ENCODE measurements at regions not wholly inside any gene's neighbourhood (a gene's known extent, or its start where the extent isn't known, plus 50 kb on each side); places are given as distances from the start of the nearest gene placed in this dataset.
"Not testable (repeated sequence)": the region's sequence is repeated elsewhere in the genome, so short reads cannot be mapped to it uniquely, and the experiment has no call there.

- no peak for DNase-seq
These were observed 179.0 kb downstream of the BCAS1 start for GRCh38 chr20:53891306-53891894.

DNA sequence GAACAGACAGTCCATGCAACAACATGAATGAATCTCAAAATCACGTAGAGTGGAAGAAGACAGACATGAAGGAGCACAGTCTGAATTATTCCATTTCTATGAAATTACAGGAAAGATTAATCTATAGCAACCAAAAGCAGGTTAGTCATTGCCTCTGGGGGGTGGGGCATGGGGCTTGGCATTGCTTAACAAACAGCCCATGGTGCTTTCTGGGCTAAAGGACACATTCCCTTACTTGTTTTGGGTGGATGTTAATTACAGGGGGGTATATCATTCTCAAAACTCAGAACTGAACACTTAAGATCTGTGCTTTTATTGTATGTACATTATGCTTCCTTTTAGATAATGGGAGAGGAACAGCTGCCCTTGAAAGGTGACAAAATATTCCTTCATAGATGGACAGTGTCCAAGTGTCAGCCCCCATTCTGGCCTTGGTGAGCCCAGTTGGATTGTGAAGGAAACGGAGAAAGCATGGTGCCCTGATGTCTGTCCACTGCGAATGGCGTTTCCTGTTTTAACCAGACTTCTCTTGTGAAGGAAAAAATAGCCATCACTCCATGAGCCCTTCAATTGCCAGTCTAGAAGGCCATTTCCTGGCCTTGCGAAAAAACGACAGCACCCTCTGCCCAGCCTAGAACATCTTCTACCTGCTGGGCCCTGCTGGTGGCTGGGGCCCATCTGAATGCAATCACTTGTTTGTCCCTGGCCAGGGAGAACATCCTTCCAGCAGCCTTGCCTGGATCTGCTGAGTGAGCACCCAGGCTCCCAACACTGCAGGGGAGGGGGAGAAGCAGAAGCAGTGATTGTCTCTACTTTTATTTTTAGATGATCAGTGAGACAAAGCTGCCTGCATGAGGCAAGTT, 179.7 kb downstream of the BCAS1 start:
- no peak for DNase-seq

GRCh38 chr20:53889411-53890148, 180.8 kb downstream of the BCAS1 start:
- DNase-seq, result no peak

DNA sequence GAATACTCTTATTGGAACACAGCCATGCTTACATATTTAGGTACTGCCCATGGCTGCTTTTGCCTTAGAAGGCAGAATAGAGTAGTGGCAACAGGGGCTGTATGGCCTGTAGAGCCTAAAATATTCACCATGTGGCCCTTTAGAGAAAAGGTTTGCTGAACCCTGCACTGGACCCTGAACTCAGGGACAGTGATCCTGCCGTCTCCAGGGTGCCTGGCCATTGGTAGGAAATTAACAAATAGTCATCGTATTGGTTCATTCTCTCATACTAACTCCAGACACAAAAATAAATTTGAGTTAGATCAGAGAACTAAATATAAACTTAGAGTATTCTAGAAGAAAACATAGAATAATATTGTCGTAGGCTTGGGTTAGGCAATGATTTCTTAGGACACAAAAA, 181.4 kb downstream of the BCAS1 start:
- DNase-seq, result no peak

DNA sequence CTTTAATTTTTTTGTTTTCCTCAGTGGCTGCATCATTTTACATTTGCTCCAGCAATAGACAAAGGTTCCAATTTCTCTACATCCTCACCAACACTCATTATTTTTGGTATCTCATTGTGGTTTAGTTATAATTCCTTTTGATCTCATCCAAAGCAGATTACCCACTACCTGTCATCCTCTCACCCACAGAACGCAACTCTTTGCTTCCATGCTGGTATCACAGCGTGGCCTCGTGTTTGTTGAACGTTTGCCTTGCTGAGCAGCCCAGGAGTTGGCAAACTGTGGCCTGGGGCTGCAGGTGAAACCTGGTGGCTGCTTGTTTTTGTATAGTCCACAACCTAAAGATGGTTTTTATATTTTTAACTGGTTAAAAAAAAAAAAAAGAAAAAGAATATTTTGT, 181.9 kb downstream of the BCAS1 start:
- no peak for DNase-seq

GRCh38 chr20:53887973-53888372, 182.4 kb downstream of the BCAS1 start:
- no peak for DNase-seq

DNA sequence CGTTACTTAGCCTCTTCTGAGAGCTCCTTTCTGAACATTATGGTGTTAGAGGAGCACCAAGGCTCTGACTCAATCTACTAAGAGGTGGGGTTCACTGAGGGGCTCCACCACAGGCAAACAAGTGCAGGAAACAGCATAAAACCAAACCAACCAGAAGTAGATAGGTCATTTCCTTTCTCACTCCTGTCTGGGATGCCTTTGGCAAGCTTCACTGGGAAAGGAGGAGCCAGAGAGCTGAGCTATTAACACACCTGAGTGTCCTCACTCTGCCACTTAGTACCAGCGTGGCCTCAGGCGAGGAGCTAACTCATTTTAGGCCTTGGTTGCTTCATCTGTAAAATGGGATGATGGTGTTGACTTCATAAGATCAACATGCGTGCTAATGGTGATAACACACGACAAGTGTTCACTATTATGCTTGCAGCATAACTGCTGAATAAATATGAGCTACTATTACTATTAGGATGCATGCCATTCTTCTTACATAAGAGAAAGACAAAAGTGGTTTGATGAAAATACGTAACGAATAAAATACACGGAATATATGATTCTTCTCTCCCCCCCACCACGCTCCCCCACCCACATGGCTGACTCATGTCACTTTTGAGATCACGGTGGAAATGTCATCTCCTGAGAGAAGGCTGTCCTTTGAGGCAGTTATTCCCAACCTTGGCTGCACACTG, 185.4 kb downstream of the BCAS1 start:
- DNase-seq, result no peak

- no peak for DNase-seq
These were observed 187.1 kb downstream of the BCAS1 start for GRCh38 chr20:53883098-53883911.

GRCh38 chr20:53882438-53882986, 187.9 kb downstream of the BCAS1 start:
- not testable (repeated sequence) for DNase-seq

- no peak for DNase-seq
These were observed 189.0 kb downstream of the BCAS1 start for GRCh38 chr20:53881362-53881761.

GRCh38 chr20:53880108-53880641, 190.2 kb downstream of the BCAS1 start:
- DNase-seq, result no peak

DNA sequence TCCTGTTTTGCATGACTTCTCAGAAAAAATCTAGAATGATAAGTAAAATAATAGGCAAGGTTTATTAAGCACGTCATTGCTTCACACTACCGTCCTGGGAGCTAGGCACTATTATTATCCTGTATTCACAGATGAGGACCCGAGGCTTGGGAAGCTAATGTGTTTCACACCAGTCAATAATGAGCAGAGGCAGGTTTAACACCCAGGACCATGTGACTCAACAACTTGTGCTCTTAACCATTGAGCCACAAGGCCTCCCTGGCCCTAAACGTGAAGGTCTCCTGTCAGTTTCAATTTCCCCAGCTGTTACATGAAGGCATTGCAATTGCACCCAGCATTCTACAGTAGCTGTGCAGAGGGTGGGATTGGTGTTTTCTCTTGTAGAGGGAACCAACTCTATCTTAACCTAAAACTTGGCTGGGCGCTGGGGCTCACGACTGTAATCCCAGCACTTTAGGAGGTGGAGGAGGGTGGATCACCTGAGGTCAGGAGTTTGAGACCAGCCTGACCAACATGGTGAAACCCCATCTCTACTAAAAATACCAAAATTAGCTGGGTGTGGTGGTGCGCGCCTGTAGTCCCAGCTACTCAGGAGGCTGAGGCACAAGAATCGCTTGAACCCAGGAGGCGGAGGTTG, 191.2 kb downstream of the BCAS1 start:
- DNase-seq, result no peak

GRCh38 chr20:53878262-53879047, 191.9 kb downstream of the BCAS1 start:
- no peak for DNase-seq

DNA sequence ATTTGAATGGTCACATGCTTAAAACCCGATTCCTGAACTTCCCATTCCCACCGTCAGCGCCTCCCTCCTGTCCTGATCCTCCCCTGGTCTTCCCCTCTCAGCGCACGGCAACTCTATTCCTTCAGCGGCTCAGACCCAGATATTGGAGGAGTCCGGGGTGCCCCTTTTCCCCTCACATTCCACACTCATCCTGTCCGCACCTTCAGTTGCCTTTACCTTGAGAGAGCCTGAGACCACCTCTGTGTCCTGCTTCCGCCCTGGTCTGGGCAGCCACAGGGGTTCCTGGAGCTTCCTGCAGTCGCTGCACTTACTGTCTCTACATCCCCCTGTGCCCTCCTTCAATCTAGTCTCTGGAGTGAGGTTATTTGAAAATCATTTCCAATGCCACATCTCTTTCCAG, 193.4 kb downstream of the BCAS1 start:
- no peak for DNase-seq

GRCh38 chr20:53876470-53876869, 193.9 kb downstream of the BCAS1 start:
- no peak for DNase-seq

DNA sequence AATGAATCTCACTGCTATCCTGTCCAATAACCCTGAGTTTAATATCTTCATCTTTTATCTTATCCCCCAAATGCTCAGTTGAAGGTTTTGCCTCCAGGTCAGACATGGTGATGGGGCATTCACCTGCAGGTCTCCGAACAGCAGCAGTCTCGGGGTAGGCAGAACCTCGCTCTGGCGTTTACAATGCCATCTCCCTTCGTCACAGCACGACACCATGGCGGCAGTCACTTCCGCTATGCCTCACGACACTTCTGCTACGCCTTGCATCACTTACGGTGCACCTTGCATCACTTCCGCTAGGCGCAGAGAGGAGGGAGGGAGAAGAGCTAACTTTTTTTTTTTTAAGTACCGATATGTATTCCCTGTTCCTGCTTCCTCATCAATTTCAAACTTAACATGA, 194.9 kb downstream of the BCAS1 start:
- no peak for DNase-seq

DNA sequence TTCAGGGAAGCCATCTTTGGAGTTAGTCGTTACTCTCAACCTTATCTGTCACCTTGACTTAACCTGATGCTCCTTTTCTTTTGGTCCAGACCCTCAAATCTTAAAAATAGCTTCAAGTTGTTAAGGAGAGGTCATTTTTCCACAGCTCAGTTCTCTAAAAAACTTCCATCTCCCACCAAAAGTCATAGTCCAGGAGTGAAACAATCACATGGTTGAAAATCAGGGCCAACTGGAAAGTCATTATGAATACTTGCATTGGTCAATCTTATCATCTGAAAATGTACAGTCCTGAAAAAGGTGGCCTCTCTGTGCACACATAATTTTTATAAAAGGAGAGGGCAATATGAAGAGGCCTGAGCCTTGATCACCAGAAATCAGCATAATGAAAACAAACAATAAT, 195.7 kb downstream of the BCAS1 start:
- no peak for DNase-seq

DNA sequence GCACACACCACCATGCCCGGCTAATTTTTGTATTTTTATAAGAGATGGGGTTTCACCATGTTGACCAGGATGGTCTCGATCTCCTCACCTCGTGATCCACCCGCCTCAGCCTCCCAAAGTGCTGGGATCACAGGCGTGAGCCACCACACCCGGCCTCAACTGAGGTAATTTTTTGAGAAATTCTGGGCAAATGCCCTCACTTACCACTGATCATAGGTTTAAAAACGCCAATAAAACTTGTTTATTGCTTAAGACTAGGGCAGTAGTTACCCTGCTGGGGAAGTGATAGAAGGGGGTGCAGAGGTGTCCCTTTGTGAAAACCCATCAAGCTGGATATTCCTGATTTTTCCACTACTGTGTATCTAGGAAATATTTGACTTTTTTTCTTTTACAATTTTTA, 196.3 kb downstream of the BCAS1 start:
- no peak for DNase-seq

- DNase-seq, result no peak
These were observed 197.2 kb downstream of the BCAS1 start for GRCh38 chr20:53873230-53873604.

- DNase-seq, result no peak
These were observed 197.7 kb downstream of the BCAS1 start for GRCh38 chr20:53872561-53873229.
